ENCODE measurements at regions not wholly inside any gene's neighbourhood (a gene's known extent, or its start where the extent isn't known, plus 50 kb on each side); places are given as distances from the start of the nearest gene placed in this dataset.

DNA sequence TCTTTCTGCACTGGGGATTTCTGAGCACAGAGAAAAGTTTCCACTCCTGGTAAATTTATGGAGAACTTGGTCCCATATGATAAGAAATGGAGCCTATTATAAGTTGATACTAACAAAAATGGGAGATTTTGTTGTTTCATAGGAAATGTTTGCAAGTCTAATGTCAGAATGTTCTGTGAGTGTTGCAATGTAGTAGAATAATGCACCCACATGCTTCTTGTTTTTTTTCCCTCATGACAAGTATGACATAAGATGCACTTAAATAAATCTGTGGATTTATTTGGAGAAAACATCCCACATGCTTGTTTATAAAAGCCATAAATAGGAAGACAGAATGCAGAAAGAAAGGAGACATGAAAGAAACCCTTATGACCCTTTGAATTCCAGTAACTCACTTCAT, 50.8 kb upstream of the KCNJ6 start:
- no peak for ATAC-seq
- no peak for DNase-seq

DNA sequence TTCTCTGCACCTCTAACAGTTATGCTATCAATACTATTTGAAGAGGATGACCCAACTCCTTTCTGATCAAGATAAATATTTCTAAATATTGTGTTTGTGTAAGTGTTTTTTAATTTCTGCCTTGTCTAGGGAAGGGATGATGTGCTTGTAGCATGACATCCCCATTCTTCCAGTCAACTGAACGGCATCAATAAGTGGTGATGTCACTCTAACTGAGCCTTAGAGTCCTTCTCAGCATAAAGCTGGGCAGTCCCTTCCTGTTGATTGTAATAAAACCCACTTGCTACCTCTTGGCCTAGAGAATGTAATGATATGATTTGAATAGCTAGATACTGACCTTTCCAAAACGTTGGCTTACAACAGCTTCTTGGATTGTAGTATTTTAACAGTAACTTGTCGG, 52.5 kb upstream of the KCNJ6 start:
- no peak for ATAC-seq
- DNase-seq, result no peak

DNA sequence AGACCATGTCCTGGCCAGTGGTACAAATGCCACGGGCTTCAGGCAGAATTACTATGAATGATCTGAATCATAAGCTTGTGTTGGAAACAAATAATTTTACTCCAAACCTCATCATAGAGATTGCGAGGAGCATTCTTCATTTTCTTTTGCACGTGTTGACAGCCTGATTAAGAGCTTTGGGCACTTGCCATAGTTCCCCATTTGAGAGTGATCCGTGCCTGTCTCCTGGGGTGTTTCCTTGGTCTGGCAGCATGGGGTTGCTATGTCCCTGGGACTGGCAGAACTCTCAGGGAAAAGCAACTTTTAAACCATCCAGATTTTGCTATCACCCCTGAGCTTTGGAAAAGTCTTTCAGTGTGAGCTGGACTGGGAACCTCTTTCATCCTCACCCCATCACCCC, 54.3 kb upstream of the KCNJ6 start:
- ATAC-seq (no peak), DNase-seq (no peak)

DNA sequence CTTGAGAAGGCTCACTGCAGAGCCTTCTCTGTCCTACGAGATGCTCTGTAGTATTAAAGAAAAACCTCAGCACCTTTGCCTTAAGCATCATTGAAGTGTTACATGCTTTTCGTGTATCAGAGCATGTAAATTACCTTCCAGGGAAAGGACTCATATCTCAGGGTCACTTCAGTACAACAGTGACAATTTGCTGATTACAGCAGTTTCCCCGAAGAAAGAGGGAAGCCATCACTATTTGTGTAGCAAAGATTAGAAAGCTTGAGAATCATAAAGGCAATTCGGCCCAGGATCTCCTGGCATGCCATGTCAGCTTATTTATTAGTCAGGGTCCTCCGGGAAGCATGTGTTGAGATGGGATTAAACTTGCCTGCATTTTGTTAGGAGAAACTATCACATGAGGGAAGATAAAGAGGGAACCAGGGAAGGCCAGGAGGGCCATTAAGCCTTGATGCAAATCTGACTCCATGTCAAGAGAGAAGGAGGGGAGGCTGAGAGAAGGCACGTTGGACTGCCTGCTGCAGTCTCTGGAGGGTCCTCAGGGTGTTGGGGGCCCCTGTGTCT, 55.2 kb upstream of the KCNJ6 start:
- no peak for ATAC-seq
- no peak for DNase-seq

DNA sequence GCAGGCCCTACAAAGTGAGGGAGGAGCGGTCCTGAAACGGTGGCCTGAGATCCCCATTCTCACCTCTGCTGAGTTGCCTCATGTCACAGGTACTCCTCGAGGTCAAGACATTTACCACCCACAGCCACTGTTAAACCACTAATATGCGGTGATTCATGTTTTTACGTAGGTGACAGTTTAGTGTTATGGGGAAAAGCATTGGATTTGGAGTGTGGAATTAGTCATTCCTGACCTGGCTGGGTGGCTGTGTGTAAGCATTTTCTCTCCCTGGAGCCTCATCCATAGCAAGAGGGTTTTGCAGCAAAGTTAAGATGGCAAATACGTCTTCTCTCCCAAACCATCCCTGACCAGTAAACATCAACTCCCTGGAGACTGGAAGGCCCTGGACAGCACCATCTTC, 57.8 kb upstream of the KCNJ6 start:
- DNase-seq, result no peak
- ATAC-seq, result no peak

DNA sequence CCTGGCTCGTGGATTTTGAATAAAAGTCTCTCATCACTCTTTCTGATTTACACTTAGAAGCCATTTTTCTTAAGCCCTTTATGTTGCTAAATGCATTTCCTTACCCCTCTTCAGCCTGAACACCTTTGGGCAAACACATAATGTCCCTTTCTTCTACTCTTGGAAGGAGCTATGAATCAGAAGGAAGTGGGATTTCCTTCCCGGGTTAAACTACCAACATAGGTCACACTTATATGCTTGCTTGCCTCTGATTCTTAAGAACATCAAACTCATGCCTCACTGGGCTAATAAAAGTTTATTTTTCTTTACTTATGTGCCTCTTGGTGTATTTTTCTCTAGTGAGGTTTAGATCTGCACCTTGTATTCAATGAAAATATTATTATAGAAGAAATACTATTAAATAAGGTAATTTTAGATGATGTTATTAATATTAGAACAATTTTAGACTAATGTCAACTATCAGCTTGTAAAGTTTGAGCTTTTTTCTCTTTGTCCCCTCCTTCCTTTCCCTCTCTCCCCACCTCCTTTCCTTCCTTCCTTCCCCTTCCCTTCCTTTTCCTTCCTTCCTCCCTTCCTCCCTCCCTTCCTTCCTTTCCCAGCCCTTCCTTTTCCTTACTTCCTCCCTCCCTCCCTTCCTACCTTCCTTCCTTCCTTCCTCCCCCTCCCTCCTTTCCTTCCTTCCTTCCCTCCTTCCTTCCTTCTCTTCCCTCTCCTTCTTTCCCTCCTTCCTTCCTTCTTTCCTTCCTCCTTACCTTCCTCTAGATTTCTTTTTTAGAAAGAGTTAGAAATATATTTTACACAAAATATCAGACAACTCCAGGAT, 66.5 kb upstream of the KCNJ6 start:
- no peak for ATAC-seq

DNA sequence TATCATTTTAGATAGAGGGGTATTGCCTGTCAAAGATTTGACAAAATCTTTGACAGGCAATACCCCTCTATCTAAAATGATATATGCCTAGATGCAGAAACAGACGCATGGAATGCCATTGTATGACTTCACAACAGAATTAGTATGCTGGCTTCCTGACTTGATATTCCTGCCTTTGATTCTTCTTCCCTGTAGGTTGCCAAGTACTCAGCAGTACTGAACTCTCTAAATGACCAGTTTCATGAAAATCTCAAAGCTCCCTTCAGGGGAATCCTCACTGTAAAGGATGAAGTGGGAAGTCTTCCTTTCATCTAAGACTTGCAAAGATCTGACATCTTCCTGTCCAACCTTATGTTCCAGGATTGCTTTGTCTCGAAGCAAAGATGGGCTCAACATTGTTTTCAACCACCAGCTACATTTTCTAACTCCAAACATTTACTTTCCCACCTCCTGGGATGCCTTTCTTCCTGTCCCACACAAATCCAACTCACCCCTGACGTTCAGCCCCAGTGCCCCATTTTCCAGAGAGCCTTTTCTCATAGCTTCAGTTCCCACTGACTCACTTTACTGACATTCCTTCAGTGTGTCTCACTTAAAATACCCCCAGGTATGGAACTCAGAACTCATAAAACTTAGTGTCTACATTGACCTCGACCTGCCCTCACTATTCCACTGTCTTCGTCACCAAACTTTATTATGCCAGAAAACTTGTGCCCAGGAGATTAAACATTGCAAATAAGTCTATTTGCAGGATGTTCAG, 67.3 kb upstream of the KCNJ6 start:
- ATAC-seq, result no peak
- DNase-seq, result no peak

More for the DNA sequence above, 66.5 kb upstream of the KCNJ6 start:
- DNase-seq, result no peak

DNA sequence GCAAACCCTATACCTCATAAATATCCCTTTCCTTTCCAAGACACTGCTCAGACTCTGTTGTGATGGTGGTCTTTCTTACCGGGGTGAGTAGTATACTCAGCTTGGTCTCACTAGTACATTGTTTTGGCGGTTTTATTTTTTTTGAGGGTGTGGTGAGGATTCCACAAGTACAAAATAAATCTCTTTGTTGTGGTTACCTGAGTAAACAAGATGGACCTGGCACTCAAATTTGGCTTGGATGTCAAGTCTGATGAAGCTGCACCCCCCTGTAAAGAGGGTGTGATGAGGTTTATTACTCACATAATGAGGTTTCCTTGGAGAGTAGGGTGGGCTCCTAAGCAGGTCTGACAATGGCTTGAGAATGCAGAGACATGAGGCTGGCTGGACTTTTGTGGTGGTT, 68.2 kb upstream of the KCNJ6 start:
- no peak for ATAC-seq

DNA sequence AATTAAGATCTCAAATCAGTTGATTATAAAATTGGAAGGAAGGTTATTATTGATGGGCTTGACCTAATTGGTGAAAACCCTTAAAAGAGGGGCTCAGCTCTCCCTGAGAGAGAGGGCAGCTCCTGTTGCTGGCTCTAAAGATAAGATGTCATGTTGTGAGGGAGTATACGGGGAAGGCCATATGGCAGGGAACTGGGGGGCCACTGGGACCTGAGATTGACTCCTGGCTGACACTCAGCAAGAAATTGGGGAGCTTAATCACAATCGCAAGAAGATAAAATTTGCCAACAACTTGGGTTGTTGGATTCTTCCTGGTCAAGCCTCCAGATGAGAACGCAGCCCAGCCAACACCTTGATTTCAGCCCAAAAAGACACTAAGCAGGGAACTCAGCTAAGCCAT, 69.7 kb upstream of the KCNJ6 start:
- DNase-seq (no peak), ATAC-seq (no peak)

More for the DNA sequence above, 68.2 kb upstream of the KCNJ6 start:
- no peak for DNase-seq

DNA sequence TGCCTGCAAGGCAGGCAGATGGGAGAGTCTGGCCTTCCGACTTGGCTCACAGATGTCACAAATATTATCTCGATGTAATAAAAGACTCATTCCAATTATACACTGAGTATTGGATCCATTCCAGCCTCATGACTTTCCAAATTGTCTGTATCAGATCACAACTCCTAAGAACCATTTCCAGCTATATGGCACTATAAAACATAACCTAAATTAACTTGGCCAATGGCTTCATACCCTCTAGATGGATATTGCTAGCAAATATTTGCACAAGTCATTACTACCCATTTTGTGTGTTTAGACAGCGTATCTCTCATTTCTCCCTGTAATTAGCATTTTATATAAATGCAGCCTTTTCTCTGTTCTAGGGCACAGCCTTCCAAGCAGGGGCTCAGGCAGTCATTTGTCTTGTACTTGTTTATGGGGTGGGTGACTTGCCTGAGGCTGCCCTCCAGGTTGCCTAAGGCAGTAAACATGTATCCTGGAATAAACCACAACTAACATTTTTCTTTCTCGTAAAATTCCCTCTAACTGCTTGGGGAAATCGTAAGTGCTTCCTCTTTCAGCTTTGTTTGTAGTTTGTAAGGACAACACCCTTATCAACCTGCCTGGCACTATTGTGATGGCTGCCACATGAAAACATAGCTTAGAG, 70.6 kb upstream of the KCNJ6 start:
- DNase-seq (no peak), ATAC-seq (no peak)

DNA sequence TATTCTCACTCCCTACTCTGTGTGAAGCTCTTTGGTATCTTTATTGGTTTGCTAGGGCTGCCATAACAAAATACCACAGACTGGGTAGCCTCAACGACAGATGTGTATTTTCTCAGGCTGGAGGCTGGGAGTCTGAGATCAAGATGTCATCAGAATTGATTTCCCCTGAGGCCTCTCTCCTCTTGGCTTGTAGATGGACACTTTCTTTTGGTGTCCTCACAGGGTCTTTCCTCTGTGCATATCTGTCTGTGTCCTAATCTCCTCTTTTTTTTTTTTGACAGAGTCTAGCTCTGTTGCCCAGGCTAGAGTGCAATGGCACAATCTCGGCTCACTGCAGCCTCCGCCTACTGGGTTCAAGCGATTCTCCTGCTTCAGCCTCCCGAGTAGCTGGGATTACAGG, 71.4 kb upstream of the KCNJ6 start:
- DNase-seq (no peak), ATAC-seq (no peak)

DNA sequence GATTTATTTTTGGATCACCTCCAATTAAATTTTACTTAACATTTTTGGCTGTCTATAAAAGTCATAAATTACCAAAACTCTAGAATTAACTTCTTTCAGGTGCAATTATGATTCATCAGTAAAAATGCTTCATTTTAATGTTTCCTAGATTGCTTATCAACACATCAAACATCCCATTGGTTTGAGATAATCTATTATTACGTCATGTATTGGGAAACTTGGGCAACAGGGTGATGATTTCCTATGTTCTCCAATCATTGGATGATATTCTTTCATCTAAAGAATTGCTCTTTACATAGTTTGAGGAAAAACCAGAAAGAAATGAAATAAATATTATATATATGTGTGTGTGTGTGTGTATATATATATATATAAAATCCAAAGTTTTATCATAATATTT, 76.8 kb upstream of the KCNJ6 start:
- ATAC-seq (no peak), DNase-seq (no peak)

DNA sequence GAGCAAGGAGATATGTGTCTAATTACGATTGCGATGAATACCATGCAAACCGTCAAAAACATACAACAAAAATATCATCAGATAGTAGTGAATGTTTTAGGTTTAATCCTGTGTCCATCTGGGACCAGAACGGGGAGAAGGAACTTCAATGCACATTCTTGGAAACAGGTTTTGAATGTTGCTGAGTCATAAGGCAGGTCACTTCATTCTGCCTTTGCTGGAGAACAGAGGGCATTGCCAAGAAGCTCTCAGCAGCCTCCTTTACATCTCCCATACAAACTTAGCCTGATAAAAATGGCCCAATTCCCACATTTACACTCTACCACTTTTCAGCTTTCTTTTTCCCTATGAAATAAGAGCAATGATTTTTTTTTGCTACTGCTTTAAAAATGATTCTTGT, 78.0 kb upstream of the KCNJ6 start:
- no peak for ATAC-seq

DNA sequence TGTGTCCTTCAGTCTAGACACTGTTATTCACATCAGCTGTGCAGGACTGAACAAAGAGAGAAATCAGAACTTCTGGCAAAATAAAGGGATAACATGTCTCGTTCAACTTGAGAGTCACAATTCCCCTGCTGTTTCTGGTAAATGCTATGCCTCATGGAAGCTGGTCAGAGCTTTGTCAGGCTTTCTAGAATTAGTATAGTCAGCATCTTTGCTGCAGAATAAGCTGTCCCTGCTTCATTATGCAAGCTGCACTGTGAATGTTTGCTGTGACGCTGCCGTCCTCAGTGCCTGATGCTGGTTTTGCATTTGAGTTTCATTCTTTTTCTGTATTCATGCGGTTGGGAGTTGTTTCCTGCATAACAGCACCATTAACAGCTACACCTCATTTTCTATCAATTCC, 96.4 kb upstream of the KCNJ6 start:
- ATAC-seq (no peak), DNase-seq (no peak)

More for the DNA sequence above, 78.0 kb upstream of the KCNJ6 start:
- no peak for DNase-seq

DNA sequence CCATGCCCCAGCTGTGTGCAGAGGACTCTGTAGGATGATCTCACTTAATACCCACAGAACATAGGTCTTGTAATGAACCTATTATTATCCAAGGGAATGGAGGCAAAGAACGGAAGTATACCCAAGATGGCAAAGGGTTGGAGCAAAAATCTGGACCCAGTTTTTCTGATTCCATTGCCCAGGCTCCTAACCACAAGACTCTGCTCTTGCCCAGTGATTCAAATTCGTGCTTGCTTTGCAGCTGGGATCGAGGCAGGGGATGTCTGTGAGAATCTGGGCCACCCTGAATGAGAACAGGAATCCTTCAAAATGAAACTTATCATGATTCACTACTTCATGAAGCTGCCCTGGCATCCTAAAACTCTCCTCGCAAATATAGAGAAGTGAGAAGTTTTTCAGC, 97.5 kb upstream of the KCNJ6 start:
- ATAC-seq, result no peak
- no peak for DNase-seq

DNA sequence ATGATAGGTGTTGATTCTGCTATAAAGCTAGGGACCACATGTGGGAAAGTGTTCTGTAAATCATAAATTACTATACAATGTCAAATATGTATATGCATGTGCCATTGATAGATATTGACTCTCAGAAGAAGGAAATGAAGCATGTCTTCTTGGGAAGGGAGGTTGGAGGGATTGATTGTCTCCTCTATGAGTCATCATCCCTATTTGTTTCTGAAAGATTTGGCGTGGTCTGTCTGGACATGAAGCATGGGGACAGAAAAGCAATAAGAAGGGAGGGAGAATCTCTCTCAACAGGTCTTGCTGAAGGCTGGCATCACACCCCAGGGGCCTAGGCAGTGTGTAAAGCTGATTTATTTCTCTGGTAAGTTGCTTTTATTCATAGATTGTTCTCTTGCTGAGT, 98.0 kb upstream of the KCNJ6 start:
- ATAC-seq (no peak), DNase-seq (no peak)

DNA sequence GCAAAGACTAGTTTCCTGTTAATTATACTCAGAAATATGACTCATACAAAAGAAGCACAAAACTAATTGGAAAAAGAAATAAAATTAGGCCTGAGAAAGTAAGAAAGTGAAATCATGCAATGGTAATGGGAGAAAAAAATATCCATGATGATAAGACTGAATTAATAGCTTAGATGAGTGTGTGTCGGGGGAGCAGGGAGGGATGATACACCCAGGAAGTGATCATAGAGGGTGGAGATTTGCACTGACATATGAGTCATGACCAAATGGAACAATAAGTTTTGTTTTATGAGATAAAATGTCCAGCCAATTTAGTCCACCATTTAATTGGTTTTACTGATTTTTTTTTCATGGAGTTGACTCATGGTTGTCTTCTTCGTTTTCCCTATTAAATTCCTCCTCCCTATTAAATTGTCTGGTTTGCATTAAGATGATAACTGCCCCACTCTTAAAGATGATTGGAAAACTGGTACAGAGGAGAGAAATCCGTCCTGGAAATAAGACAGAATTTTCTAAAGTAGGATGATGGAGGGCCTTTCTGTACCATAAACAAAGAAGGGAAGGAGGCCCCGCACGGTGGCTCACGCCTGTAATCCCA, 111.7 kb upstream of the KCNJ6 start:
- no peak for ATAC-seq
- DNase-seq, result no peak

DNA sequence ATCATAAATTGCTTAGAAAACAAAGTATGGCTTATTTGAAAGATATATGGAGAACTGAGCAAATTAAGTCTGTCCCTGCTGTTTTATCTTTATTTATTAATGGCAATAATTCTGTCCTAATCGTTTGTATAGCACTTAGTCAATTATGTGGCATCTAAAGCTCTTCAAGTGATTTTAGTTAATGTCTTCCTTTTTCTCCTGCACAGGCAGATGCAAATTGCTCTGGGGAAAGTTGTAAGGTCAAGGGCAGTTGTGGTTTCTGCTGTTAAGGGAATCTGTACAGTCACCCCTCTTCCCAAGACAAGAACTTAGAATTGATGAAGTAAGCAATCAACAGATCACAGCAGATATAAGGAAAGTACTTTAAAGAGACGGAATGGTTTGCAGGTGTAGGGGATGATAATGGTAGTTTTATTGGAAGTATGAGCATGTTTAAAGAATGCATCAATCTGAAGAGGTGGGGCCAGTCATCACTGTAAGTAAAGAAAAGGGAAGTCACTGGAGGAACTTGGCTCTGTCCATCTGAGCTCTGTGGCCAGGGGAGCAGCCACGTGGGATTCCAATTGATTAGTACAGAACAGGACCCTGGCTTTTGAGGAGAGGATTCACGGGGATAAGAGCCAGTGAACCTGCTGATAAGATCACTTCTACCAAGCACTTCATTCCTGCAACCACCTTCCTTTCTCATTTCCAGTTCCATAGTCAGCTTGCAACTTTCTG, 116.0 kb upstream of the KCNJ6 start:
- DNase-seq (no peak), ATAC-seq (no peak)

DNA sequence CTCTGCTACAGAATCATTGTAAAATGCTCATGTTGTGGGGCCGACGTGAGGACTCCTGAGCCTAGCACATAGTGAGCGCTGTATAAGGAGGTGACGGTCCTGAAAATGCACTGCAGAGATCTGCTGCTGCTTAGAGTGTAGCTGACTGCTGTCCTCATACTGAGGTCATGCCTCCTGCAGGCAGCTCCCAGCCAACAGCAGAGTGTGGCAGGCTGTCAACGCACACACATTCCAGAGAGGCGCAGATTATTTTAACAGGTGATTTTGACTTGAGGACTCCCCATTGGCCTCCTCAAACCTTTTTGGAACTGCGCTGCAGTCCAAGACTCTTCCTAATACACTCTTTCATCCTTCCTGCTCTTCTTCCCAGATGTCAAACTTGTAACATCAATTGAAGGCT, 119.8 kb upstream of the KCNJ6 start:
- ATAC-seq, result no peak
- DNase-seq, result no peak

DNA sequence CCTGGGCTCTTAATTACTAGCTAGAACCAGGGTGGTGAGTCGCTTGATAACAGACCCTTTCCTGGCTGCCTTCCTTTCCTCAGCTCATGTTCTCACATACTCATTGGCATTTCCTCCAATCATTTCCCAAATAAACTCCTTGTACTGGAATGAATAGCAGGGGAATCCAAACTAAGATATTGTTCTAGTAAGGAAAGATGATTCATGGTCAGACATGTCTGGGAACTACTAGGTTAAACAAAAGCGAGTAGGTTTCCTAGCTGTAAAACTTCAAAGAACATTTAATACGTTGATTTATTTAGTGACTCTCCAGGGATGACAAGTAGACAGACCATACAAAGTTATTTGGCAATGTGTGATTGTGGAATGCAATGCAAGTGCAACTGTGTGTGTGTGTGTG, 121.2 kb upstream of the KCNJ6 start:
- no peak for DNase-seq
- ATAC-seq, result no peak

DNA sequence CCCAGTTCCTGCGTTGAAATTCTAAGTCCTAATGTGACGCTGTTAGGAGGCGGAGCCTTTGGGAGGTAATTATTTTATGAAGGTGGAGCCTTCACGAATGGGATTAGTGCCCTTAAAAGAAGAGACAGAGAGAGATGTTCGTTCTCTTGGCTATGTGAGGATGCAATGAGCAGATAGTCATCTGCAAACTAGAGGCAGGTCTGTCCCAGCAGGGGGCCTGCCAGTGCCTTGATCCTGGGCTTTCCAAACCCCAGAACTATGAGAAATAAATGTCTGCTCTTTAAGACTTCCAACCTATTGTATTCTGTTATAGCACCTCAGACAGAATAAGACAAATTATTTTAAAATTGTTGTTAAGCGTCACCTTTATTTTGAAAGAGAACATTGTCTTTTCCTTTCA, 123.1 kb upstream of the KCNJ6 start:
- no peak for DNase-seq
- no peak for ATAC-seq

DNA sequence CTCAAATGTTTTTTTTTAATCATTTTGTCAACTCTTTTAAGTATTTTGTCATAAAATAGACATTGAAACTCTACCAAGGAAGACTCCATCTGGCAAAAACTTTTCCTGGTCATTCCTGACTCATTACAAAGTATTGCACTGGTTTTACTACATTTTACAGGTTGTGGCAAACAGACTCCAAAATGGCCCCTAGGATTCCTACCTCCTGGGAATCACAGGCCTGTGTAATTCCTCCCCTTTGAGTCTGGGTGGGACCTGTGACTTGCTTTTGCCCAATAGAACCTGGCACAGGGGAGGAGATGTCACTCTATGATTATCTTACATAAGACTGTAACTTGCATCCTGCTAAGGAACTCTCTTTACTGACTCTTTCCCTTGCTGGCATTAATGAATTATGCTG, 123.6 kb upstream of the KCNJ6 start:
- DNase-seq (no peak), ATAC-seq (no peak)

Measured in stimulated activated naive CD8-positive, alpha-beta T cell treated with anti-CD3 and anti-CD28 coated beads, Interleukin-15, Interleukin-2, amounts not matched to agents 100 U/mL and 50 U/mL, for 24 hours (primary cell).